HCT116 (cell line): ENCODE measurements at regions not wholly inside any gene's neighbourhood (a gene's known extent, or its start where the extent isn't known, plus 50 kb on each side); places are given as distances from the start of the nearest gene placed in this dataset.

Experiments
- ATAC-seq: fragments of 200-7000 bp; cut with Tn5 transposase; 2 replicates; pipeline ENCODE4 v1.9.1; 2020; ENCODE audit warnings: mild to moderate bottlenecking, moderate library complexity
- BruUV-seq: library from RNA; stranded (reverse); fragments of 400-500 nt; replicated peaks from 2 replicates; lab custom pipeline; 2021; lab: Mats Ljungman, UMichigan
- CTCF ChIA-PET: fragments of 300-600 bp; sonication (Branson Sonifier 250); formaldehyde crosslinking; loops from one replicate; lab custom pipeline; 2021; ENCODE audit warnings: antibody characterized with exemption; lab: Charles Lee
- POLR2A ChIA-PET: fragments of 300-600, 350-600 bp; sonication (Branson Sonifier 250); formaldehyde crosslinking; loops from one replicate; lab custom pipeline; 2021; ENCODE audit warnings: antibody characterized with exemption; lab: Charles Lee
- RAD21 ChIA-PET, 2 experiments: fragments of 300-600 bp; sonication (Branson Sonifier 250); formaldehyde crosslinking; loops; one replicate each; lab custom pipeline; 2023; ENCODE audit warnings: low total read pairs in 2 of 2; ENCODE audit not compliant: uncharacterized antibody in 2 of 2, unreplicated experiment in 2 of 2, low non-redundant PET in 1 of 2; lab: Charles Lee
- DNase-seq: peaks from one replicate; pipeline ENCODE4 v3.0.0-alpha.2; 2010; ENCODE audit warnings: low read depth, low spot score
- H2AFZ ChIP-seq: fragments of 200-600 bp; shearing (Covaris generic), sonication (generic); 2 replicates; pipeline ENCODE4 v1.6.1; 2017; ENCODE audit warnings: low read depth, mixed run types, mixed read lengths, antibody characterized with exemption, low read length; ENCODE audit not compliant: poor library complexity, severe bottlenecking
- H3K27ac ChIP-seq: 2 replicates; pipeline ENCODE4 v1.5.1; 2012; ENCODE audit warnings: low read depth, low read length
- H3K27me3 ChIP-seq: fragments of 200-600 bp; sonication (generic); 2 replicates; pipeline ENCODE4 v1.6.1; 2016; ENCODE audit warnings: mixed run types, low read length, mixed read lengths; ENCODE audit not compliant: insufficient read depth
- H3K36me3 ChIP-seq, 2 experiments: fragments of 200-500 bp in 1 of 2; fragments of 200-600 bp in 1 of 2; sonication (Bioruptor generic) in 1 of 2; sonication (generic) in 1 of 2; 2 replicates each; pipeline versions ENCODE4 v1.5.1 to v1.6.1; 2014 to 2016; ENCODE audit warnings: low read length in 2 of 2, inconsistent platforms in 1 of 2, mixed read lengths in 1 of 2, mixed run types in 1 of 2; ENCODE audit not compliant: insufficient read depth in 2 of 2, control insufficient read depth in 1 of 2
- H3K4me1 ChIP-seq, 2 experiments: fragments of 200-600 bp in 1 of 2; sonication (generic) in 1 of 2; 2 replicates each; pipeline versions ENCODE4 v1.5.1 to v1.6.1; 2012 to 2017; ENCODE audit warnings: low read length in 2 of 2, inconsistent platforms in 1 of 2, mild to moderate bottlenecking in 1 of 2, mixed read lengths in 1 of 2, mixed run types in 1 of 2, moderate library complexity in 1 of 2; ENCODE audit not compliant: insufficient read depth in 2 of 2, control insufficient read depth in 1 of 2
- H3K4me2 ChIP-seq: fragments of 200-600 bp; sonication (generic); 2 replicates; pipeline ENCODE4 v1.6.1; 2017; ENCODE audit warnings: mixed run types, low read length, mixed read lengths
- H3K4me3 ChIP-seq, 2 experiments: fragments of 200-600 bp in 1 of 2; sonication (generic) in 1 of 2; replicated peaks in 1 of 2; 2 replicates each; pipeline ENCODE4 v1.5.1; 2011 to 2016; ENCODE audit warnings: low read length in 2 of 2, control low read depth in 1 of 2, low read depth in 1 of 2, mild to moderate bottlenecking in 1 of 2, mixed read lengths in 1 of 2, mixed run types in 1 of 2
- H3K79me2 ChIP-seq: fragments of 200-600 bp; sonication (generic); 2 replicates; pipeline ENCODE4 v1.6.1; 2017; ENCODE audit warnings: mild to moderate bottlenecking, mixed run types, low read length, moderate library complexity, mixed read lengths; ENCODE audit not compliant: insufficient read depth
- H3K9ac ChIP-seq: fragments of 200-600 bp; sonication (generic); 2 replicates; pipeline ENCODE4 v1.6.1; 2016; ENCODE audit warnings: low read length, mixed read lengths
- H3K9me2 ChIP-seq: fragments of 200-600 bp; sonication (generic), shearing (Covaris generic); 2 replicates; pipeline ENCODE4 v1.6.1; 2017; ENCODE audit warnings: mixed run types, mild to moderate bottlenecking, moderate library complexity; ENCODE audit not compliant: insufficient read depth
- H3K9me3 ChIP-seq, 2 experiments: fragments of 200-500 bp in 1 of 2; fragments of 200-600 bp in 1 of 2; sonication (Bioruptor generic) in 1 of 2; sonication (generic) in 1 of 2; 2 replicates each; pipeline ENCODE4 v1.6.1; 2014 to 2017; ENCODE audit warnings: low read length in 2 of 2, mixed read lengths in 2 of 2, inconsistent platforms in 1 of 2, low read depth in 1 of 2, mild to moderate bottlenecking in 1 of 2, mixed run types in 1 of 2, moderate library complexity in 1 of 2; ENCODE audit not compliant: control insufficient read depth in 1 of 2, insufficient read depth in 1 of 2
- H4K20me1 ChIP-seq: fragments of 200-600 bp; sonication (generic), shearing (Covaris generic); 2 replicates; pipeline ENCODE4 v1.6.1; 2017; ENCODE audit warnings: mixed run types, mild to moderate bottlenecking, moderate library complexity; ENCODE audit not compliant: insufficient read depth
- ATF3 ChIP-seq: IDR thresholded peaks from 2 replicates; pipeline ENCODE4 v1.6.1; 2012
- CBX3 ChIP-seq: IDR thresholded peaks from 2 replicates; pipeline ENCODE4 v1.6.1; 2012; ENCODE audit warnings: low read depth
- EZH2 ChIP-seq: fragments of 200-600 bp; sonication (generic); IDR thresholded peaks from 2 replicates; pipeline ENCODE4 v1.6.1; 2017; ENCODE audit warnings: antibody characterized with exemption, mixed run types
- FOSL1 ChIP-seq: IDR thresholded peaks from 2 replicates; pipeline ENCODE4 v1.6.1; 2012; ENCODE audit warnings: low read depth
- JUND ChIP-seq: IDR thresholded peaks from 2 replicates; pipeline ENCODE4 v1.6.1; 2012
- POLR2A ChIP-seq: IDR thresholded peaks from 2 replicates; pipeline ENCODE4 v1.7.0; 2011; ENCODE audit warnings: borderline replicate concordance; ENCODE audit not compliant: insufficient read depth, insufficient read length; ENCODE audit errors: extremely low read depth
- YY1 ChIP-seq: IDR thresholded peaks from 2 replicates; pipeline ENCODE4 v1.6.1; 2011; ENCODE audit warnings: low read length, low read depth, moderate library complexity, mild to moderate bottlenecking; ENCODE audit not compliant: insufficient replicate concordance; ENCODE audit errors: extremely low read depth
- ZBTB33 ChIP-seq: IDR thresholded peaks from 2 replicates; pipeline ENCODE4 v1.6.1; 2011; ENCODE audit warnings: mild to moderate bottlenecking, low read length, moderate library complexity; ENCODE audit not compliant: insufficient replicate concordance; ENCODE audit errors: extremely low read depth
- ZNF274 ChIP-seq: fragments of 200-500 bp; sonication (Bioruptor generic); IDR thresholded peaks from 2 replicates; pipeline ENCODE4 v1.6.1; 2014; ENCODE audit warnings: mild to moderate bottlenecking, low read depth, low read length, inconsistent platforms
- intact Hi-C: fragments of 100-400 bp; cut with micrococcal nuclease; formaldehyde crosslinking; loops from 2 replicates; pipeline ENCODE4 v1.10.0; 2022
- TF ChIP-seq, protein P1 (sequence below): IDR thresholded peaks from 2 replicates; pipeline ENCODE4 v1.6.1; 2012; ENCODE audit warnings: low read depth

DNA sequence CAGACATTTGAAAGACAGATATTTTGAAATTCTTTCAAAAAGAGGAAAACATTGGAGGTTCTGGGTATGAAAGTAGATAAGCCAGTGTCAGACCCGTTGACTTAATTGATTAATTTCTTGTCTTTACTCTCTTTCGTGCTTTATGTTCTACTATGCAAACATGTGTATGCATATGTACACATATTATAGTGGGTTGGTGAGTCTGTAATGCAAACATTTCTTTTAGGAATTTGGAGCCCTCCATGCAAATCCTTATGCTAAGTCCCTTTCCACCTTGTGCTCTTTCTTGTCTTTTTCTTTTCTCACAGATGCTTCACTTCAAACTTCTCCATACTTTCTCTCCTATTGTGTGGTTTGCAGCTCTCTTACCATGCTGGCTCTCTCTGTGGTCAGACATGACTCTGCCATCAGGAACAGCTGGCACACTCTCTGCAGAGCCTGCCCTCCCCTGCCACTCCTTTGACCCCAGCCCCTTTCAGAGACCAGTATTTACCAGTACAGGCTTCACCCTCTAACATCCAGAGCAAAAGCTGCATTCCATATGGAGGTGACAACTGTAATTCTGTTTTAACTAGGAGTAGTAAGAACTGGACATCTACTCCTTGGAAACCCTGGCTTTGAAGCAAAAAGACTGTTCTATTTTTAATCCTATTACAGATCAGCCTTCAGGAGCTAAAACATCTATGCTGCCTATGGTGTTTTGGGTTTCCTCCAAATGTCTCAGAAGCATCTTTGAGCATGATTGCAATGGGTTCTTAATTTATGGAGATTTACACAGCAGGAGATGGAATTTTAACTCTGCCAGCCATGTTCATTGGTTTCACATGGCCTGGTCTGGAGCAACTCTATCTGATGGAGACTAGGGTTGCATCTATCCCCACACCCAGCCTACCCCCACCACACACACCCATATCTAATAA, 386.9 kb upstream of the FAT3 start:
- Histone ChIP-seq H3K9ac (no peak overlapping the region), H3K4me2 (no peak overlapping the region), H3K79me2 (no peaks in the 10 kb centered on the region), H3K9me2 (no peaks in the 10 kb centered on the region), H2AFZ (no peak overlapping the region), H3K4me1 (no peaks in the 10 kb centered on the region), H3K27me3 (no peaks in the 10 kb centered on the region), H3K36me3 (no peaks in the 10 kb centered on the region), H3K27ac (no peak overlapping the region), H3K9me3 (peaks cover 4 to 25% of the 10 kb centered on the region in 2 experiments; a peak in 2 of 4 replicates), H3K4me3 (no peak overlapping the region), H4K20me1 (no peaks in the 10 kb centered on the region)
- CTCF ChIA-PET = no interaction called here
- no TSS peak for BruUV-seq
- ATAC-seq = no peak
- intact Hi-C loops = no loop called here
- RAD21 ChIA-PET = no interaction called here
- no peak for DNase-seq
- POLR2A ChIA-PET = no interaction called here
- TF ChIP-seq FOSL1 = no peak
- TF ChIP-seq YY1 = no peak
- TF ChIP-seq ZBTB33 = no peak
- TF ChIP-seq EZH2 = no peak
- no peak for TF ChIP-seq CBX3
- no peak for TF ChIP-seq ATF3
- no peak for TF ChIP-seq JUND
- no peak for TF ChIP-seq POLR2A
- TF ChIP-seq, protein P1, sequence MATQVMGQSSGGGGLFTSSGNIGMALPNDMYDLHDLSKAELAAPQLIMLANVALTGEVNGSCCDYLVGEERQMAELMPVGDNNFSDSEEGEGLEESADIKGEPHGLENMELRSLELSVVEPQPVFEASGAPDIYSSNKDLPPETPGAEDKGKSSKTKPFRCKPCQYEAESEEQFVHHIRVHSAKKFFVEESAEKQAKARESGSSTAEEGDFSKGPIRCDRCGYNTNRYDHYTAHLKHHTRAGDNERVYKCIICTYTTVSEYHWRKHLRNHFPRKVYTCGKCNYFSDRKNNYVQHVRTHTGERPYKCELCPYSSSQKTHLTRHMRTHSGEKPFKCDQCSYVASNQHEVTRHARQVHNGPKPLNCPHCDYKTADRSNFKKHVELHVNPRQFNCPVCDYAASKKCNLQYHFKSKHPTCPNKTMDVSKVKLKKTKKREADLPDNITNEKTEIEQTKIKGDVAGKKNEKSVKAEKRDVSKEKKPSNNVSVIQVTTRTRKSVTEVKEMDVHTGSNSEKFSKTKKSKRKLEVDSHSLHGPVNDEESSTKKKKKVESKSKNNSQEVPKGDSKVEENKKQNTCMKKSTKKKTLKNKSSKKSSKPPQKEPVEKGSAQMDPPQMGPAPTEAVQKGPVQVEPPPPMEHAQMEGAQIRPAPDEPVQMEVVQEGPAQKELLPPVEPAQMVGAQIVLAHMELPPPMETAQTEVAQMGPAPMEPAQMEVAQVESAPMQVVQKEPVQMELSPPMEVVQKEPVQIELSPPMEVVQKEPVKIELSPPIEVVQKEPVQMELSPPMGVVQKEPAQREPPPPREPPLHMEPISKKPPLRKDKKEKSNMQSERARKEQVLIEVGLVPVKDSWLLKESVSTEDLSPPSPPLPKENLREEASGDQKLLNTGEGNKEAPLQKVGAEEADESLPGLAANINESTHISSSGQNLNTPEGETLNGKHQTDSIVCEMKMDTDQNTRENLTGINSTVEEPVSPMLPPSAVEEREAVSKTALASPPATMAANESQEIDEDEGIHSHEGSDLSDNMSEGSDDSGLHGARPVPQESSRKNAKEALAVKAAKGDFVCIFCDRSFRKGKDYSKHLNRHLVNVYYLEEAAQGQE = no peak
- TF ChIP-seq ZNF274 = no peak
